Right cardiac atrium (tissue), 5 donors: ENCODE measurements at regions not wholly inside any gene's neighbourhood (a gene's known extent, or its start where the extent isn't known, plus 50 kb on each side); places are given as distances from the start of the nearest gene placed in this dataset.

Experiments
- ATAC-seq, 2 donors: fragments of 200-7000 bp; cut with Tn5 transposase; one replicate each; pipeline versions ENCODE4 v1.8.0 to v1.9.1; 2020; ENCODE audit warnings: moderate library complexity in 2 of 2, mild to moderate bottlenecking in 1 of 2
- DNase-seq, 3 donors: peaks; one replicate each; pipeline ENCODE4 v3.0.0-alpha.2; 2020
- H3K27ac ChIP-seq: one replicate; pipeline ENCODE4 v1.5.1; 2013; ENCODE audit warnings: mild to moderate bottlenecking, low read length, control low read depth, moderate library complexity
- H3K27me3 ChIP-seq: one replicate; pipeline ENCODE4 v1.6.1; 2013; ENCODE audit not compliant: control insufficient read depth, insufficient read depth
- H3K4me1 ChIP-seq: one replicate; pipeline ENCODE4 v1.6.1; 2013; ENCODE audit warnings: low read length; ENCODE audit not compliant: control insufficient read depth, insufficient read depth
- H3K4me3 ChIP-seq: one replicate; pipeline ENCODE4 v1.5.1; 2013; ENCODE audit warnings: low read length, control low read depth
- H3K9me3 ChIP-seq: one replicate; pipeline ENCODE4 v1.6.1; 2013; ENCODE audit warnings: low read length; ENCODE audit not compliant: control insufficient read depth
- WGBS: extraction: QIAGEN DNeasy Blood & Tissue Kit; methylation state at CpG from one replicate; pipeline ENCODE4 v1.1.7; 2013; 5-methylcytosine and 5-hydroxymethylcytosine counted together
- intact Hi-C, 4 donors: fragments of 100-400 bp; cut with DNase I; formaldehyde crosslinking; loops; one replicate each; pipeline versions ENCODE4 v1.11.0 to v1.14.0; 2022 to 2023
- donor health status: healthy with polysubstance abuse.
- donor health status: DM: no; HTN: yes; CAD: no.
- donor health status: DM: no; HTN: no; CAD: no.
- donor health status: DM: no; HTN: yes; CAD: no; lungs with severe emphysema.
- donor health status: DM: yes; HTN: yes; CAD: no.

- Histone ChIP-seq H3K4me1 (no peaks in the 10 kb centered on the region), H3K4me3 (no peak overlapping the region), H3K9me3 (no peaks in the 10 kb centered on the region), H3K27ac (no peak overlapping the region), H3K27me3 (no peaks in the 10 kb centered on the region)
- WGBS, result 68% methylated on average over 17 of the region's 17 CpGs
- intact Hi-C loops, result no loop called here
- DNase-seq (no peak), ATAC-seq (no peak)
These were observed 208.3 kb downstream of the NDUFA10 start for GRCh38 chr2:239816576-239817467.

DNA sequence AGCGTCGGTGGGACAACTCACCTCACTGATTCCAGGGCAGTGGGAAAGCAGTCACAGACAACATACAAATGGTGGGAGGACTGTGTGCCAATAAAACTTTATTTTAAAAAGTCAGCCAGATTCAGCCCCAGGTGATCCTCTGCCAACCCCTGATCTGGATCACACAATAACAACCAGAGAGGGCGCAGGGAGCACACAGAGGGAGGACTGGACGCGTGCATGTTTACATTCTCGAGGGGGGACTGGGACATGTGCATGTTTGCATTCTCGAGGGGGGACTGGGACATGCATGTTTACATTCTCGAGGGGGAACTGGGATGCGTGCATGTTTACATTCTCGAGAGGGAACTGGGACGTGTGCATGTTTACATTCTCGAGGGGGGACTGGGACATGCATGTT lies 209.5 kb downstream of the NDUFA10 start:
- intact Hi-C loops, result no loop called here
- ATAC-seq (no peak), DNase-seq (no peak)
- Histone ChIP-seq H3K4me1 (no peaks in the 10 kb centered on the region), H3K27ac (no peak overlapping the region), H3K9me3 (no peaks in the 10 kb centered on the region), H3K27me3 (no peaks in the 10 kb centered on the region), H3K4me3 (no peak overlapping the region)
- WGBS, result 63% methylated on average over 12 of the region's 12 CpGs

DNA sequence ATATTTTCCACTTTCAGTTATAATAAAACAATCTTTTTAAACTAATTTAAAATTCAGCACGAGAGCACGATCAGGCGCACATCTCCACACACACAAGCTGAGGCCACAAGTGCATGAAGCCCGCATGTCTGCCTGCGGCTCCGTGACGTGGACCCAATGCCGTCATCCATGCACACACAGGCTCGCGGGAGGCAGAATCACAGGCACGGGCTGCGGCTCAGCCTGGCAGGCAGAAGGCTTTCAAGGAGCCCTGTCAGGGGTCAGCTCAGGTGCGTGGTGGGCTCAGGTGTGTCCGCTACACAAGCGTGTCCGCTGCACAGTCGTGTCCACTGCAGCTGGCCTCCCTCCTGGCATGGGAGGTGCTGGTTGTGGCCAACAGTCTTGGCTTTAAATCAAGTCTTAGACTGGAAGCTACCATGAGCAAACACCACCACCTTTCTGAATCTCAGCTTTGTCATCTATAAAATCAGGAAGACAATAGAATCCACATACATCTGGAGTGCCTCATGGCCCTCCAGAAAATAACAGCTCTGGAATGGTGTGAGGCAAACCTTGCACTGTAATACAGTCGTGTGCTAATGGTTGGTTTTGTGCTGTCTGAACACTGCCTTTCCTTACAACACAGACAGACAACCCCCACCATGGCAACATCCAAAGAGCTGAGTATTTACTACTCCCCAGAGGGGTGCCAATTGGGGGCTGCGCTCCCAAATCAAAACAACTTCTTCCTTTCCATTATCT lies 210.1 kb downstream of the NDUFA10 start:
- Histone ChIP-seq H3K4me3 (no peak overlapping the region), H3K27ac (no peak overlapping the region), H3K4me1 (no peaks in the 10 kb centered on the region), H3K27me3 (no peaks in the 10 kb centered on the region), H3K9me3 (no peaks in the 10 kb centered on the region)
- peak in 2 of 3 donors; percentile 40 to 70 for DNase-seq
- intact Hi-C loops, result no loop called here
- WGBS, result 66% methylated on average over 19 of the region's 19 CpGs
- peak; percentile 17 to 36 for ATAC-seq

- Histone ChIP-seq H3K4me1 (no peaks in the 10 kb centered on the region), H3K27ac (peak overlapping the region; percentile 37), H3K4me3 (no peak overlapping the region), H3K9me3 (no peaks in the 10 kb centered on the region), H3K27me3 (no peaks in the 10 kb centered on the region)
- DNase-seq (peak in 2 of 3 donors; percentile 55 to 81), ATAC-seq (peak; percentile 41 to 48)
- intact Hi-C loops, result no loop called here
- WGBS, result 46% methylated on average over 15 of the region's 15 CpGs
These were observed 210.9 kb downstream of the NDUFA10 start for GRCh38 chr2:239814116-239814860.

DNA sequence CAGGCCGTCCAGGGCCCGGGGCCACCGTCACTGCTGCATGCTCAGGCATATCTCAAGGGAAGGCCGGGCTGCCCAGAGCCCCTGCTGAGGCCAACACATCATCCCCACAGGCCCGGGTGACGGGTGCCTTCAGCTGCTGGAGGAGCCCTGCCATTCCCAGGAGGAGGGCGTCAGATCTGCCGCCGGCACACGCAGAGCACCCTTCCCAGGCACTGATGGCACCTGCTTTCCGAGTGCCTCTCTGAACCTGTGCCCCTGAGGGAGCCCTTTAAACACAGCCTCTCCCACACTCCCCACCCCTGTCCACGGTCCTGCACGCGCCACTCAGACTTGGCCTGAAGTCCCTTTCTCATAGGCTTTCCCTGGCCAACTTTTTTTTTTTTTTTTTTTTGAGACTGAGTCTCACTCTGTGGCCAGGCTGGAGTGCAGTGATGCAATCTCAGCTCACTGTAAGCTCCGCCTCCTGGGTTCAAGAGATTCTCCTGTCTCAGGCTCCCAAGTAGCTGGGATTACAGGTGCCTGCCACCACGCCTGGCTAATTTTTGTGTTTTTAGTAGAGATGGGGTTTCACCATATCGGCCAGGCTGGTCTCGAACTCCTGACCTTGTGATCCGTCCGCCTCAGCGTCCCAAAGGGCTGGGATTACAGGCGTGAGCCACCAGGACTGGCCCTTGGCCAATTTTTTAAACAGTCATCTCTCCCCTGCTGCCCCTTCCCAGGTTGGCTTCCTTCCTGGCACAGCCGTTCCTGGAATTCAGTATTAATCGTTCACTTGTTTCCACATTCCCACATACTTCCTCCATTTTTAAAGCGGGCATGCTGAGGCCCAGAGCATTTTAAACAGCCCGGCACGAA lies 211.7 kb downstream of the NDUFA10 start:
- H3K27ac ChIP-seq, result peak overlapping the region; percentile 28
- ATAC-seq (peak; percentile 36 to 39), DNase-seq (peak; percentile 41 to 65 (median 62))
- no peaks in the 10 kb centered on the region for H3K4me1 ChIP-seq
- intact Hi-C loops, result no loop called here
- no peaks in the 10 kb centered on the region for H3K9me3 ChIP-seq
- WGBS, result 64% methylated on average over 27 of the region's 27 CpGs
- no peaks in the 10 kb centered on the region for H3K27me3 ChIP-seq
- no peak overlapping the region for H3K4me3 ChIP-seq

GRCh38 chr2:239811806-239812560 lies 213.2 kb downstream of the NDUFA10 start:
- intact Hi-C loops, result no loop called here
- no peak for ATAC-seq
- DNase-seq, result peak in 1 of 3 donors; percentile 19
- WGBS, result 93% methylated on average over 20 of the region's 20 CpGs
- Histone ChIP-seq H3K4me3 (no peak overlapping the region), H3K9me3 (no peaks in the 10 kb centered on the region), H3K4me1 (no peaks in the 10 kb centered on the region), H3K27ac (no peak overlapping the region), H3K27me3 (no peaks in the 10 kb centered on the region)

DNA sequence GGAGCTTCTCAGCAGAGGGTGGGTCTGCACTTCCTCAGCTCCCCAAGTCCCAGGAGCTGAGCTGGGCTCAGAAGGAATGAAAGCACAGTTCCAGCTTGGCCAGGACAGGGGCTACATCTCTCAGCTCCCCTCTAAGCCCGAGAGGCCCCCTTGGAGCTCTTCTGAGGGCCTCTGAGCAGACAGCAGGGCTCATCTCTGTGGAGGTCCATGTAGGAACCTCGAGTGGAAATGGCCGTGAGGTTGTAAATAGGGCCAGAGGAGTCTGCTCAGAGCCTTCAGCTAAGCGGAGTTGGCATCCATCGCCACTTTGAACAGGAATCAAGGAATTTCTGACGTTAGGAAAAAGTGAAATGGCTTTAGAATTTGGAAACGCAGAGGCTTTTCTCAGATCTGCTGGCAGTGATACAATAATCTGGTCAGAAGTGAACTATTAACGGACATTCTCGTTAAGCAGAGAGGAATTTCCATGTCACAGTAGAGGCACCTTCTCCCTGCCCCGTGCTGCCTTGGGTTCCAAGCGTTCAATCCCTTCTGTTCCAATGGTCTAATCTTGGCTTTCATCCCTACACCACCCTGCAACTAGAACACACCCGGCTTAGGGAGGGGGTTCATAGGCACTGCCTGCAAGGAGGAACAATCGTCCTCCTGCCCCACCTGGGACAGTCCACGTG lies 213.9 kb downstream of the NDUFA10 start:
- H3K27me3 ChIP-seq, result no peaks in the 10 kb centered on the region
- peak; percentile 7 to 35 for ATAC-seq
- no peak overlapping the region for H3K27ac ChIP-seq
- peak in 2 of 3 donors; percentile 34 to 36 for DNase-seq
- 57% methylated on average over 14 of the region's 14 CpGs for WGBS
- H3K4me3 ChIP-seq, result no peak overlapping the region
- intact Hi-C loops, result no loop called here
- H3K4me1 ChIP-seq, result no peaks in the 10 kb centered on the region
- no peaks in the 10 kb centered on the region for H3K9me3 ChIP-seq

DNA sequence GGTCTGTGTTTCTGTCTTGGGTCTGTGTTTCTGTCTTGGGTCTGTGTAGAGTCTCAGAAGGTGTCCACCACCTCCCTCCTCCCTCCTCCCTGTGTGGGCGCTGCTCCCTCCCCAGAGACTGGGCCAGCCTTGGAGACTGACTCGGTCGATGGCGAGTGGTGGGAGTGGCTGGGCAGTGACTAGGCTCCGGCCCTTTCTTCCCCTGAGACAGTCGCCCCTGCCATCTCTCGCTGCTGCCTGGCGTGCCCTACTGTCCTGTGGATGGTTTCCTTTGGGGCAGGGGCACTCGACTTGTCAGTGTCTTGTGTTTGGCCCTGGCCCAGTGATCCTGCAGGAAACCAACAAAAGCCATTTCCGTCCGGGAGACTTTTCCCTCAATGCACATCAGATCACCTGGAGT lies 215.8 kb downstream of the NDUFA10 start:
- H3K9me3 ChIP-seq, result no peaks in the 10 kb centered on the region
- H3K27ac ChIP-seq, result no peak overlapping the region
- ATAC-seq (no peak), DNase-seq (peak in 1 of 3 donors; percentile 21)
- no peak overlapping the region for H3K4me3 ChIP-seq
- intact Hi-C loops, result no loop called here
- no peaks in the 10 kb centered on the region for H3K4me1 ChIP-seq
- WGBS, result 60% methylated on average over 11 of the region's 11 CpGs
- no peaks in the 10 kb centered on the region for H3K27me3 ChIP-seq

GRCh38 chr2:239807568-239807967 lies 217.6 kb downstream of the NDUFA10 start:
- no peaks in the 10 kb centered on the region for H3K9me3 ChIP-seq
- no peaks in the 10 kb centered on the region for H3K27me3 ChIP-seq
- DNase-seq, result peak in 1 of 3 donors; percentile 22

More at GRCh38 chr2:239807568-239807967, 217.6 kb downstream of the NDUFA10 start:
- intact Hi-C loops, result no loop called here
- no peak for ATAC-seq
- Histone ChIP-seq H3K4me1 (no peaks in the 10 kb centered on the region), H3K4me3 (no peak overlapping the region), H3K27ac (no peak overlapping the region)
- WGBS, result 92% methylated on average over 10 of the region's 10 CpGs
